Right lobe of liver (tissue), 6 donors: ENCODE measurements at regions not wholly inside any gene's neighbourhood (a gene's known extent, or its start where the extent isn't known, plus 50 kb on each side); places are given as distances from the start of the nearest gene placed in this dataset.

Experiments used
- ATAC-seq, 4 donors: fragments of 200-7000 bp; cut with Tn5 transposase; one replicate each; pipeline ENCODE4 v1.9.1; 2020; ENCODE audit warnings: mild to moderate bottlenecking in 4 of 4, moderate library complexity in 4 of 4
- DNase-seq, 3 donors: peaks; one replicate each; pipeline ENCODE4 v3.0.0-alpha.2; 2020
- H3K27ac ChIP-seq, 3 donors: fragments of 200-600 bp; one replicate each; pipeline ENCODE4 v1.8.0; 2022
- H3K27me3 ChIP-seq, 2 donors: fragments of 200-600 bp; one replicate each; pipeline ENCODE4 v1.8.0; 2022
- H3K36me3 ChIP-seq, 4 donors: fragments of 200-600 bp; sonication (generic) in 1 of 4; one replicate each; pipeline versions ENCODE4 v1.5.1 to v1.8.0; 2017 to 2022; ENCODE audit warnings: control low read depth in 1 of 4
- H3K4me1 ChIP-seq, 4 donors: fragments of 200-600 bp; sonication (generic) in 1 of 4; one replicate each; pipeline versions ENCODE4 v1.5.1 to v1.8.0; 2017 to 2022; ENCODE audit warnings: control low read depth in 1 of 4
- H3K4me3 ChIP-seq, 3 donors: fragments of 200-600 bp; one replicate each; pipeline ENCODE4 v1.8.0; 2022
- H3K9me3 ChIP-seq, 4 donors: fragments of 200-600 bp; sonication (generic) in 1 of 4; one replicate each; pipeline versions ENCODE4 v1.5.1 to v1.8.0; 2017 to 2022; ENCODE audit warnings: control low read depth in 1 of 4
- CTCF ChIP-seq, 4 donors: fragments of 200-600 bp in 3 of 4; fragments of 450-650 bp in 1 of 4; IDR thresholded peaks; one replicate each; pipeline versions ENCODE4 v1.5.1 to v1.8.0; 2016 to 2022; ENCODE audit warnings: antibody characterized with exemption in 4 of 4, mild to moderate bottlenecking in 2 of 4
- POLR2A ChIP-seq: fragments of 450-650 bp; IDR thresholded peaks from one replicate; pipeline ENCODE4 v1.6.1; 2017; ENCODE audit warnings: antibody characterized with exemption, mild to moderate bottlenecking
- WGBS: methylation state at CpG from one replicate; pipeline ENCODE4 v1.1.6; 2018; ENCODE audit warnings: low coverage, low lambda C conversion rate; ENCODE audit not compliant: insufficient coverage; ENCODE audit errors: missing lambda C conversion rate; 5-methylcytosine and 5-hydroxymethylcytosine counted together
- intact Hi-C, 2 donors: fragments of 100-400 bp; cut with DNase I; formaldehyde crosslinking; loops; one replicate each; pipeline versions ENCODE4 v1.11.2 to v1.14.1; 2022
- donor health status: DM: no; HTN: yes; CAD: no.
- donor health status: DM: no; HTN: no; CAD: no.
- donor health status: DM: no; HTN: no; CAD: no.
- donor health status: DM: no; HTN: yes; CAD: no.
- donor health status: DM: no; HTN: yes; CAD: no.

GRCh38 chr11:55172734-55173415, 89.1 kb upstream of the TRIM48 start:
- 38% methylated on average over 4 of the region's 7 CpGs for WGBS
- Histone ChIP-seq H3K36me3 (no peaks in the 10 kb centered on the region), H3K4me1 (no peaks in the 10 kb centered on the region), H3K27ac (no peak overlapping the region), H3K27me3 (no peaks in the 10 kb centered on the region), H3K9me3 (no peaks in the 10 kb centered on the region), H3K4me3 (no peak overlapping the region)
- DNase-seq (peak in 1 of 3 donors; percentile 20), ATAC-seq (no peak)
- intact Hi-C loops, result no loop called here
- TF ChIP-seq POLR2A (no peak), CTCF (IDR thresholded peaks at IDR 0.05) (no peak)
